GM21423 (cell line): ENCODE measurements at regions not wholly inside any gene's neighbourhood (a gene's known extent, or its start where the extent isn't known, plus 50 kb on each side); places are given as distances from the start of the nearest gene placed in this dataset.
A peak's percentile ranks its signal among the peaks of the same experiment; 100 is the strongest.

Experiments used
- ATAC-seq: cut with Tn5 transposase; IDR thresholded peaks from one replicate; pipeline ENCODE4 v1.9.1; 2021; ENCODE audit warnings: mild to moderate bottlenecking, moderate library complexity; ENCODE audit not compliant: unreplicated experiment

DNA sequence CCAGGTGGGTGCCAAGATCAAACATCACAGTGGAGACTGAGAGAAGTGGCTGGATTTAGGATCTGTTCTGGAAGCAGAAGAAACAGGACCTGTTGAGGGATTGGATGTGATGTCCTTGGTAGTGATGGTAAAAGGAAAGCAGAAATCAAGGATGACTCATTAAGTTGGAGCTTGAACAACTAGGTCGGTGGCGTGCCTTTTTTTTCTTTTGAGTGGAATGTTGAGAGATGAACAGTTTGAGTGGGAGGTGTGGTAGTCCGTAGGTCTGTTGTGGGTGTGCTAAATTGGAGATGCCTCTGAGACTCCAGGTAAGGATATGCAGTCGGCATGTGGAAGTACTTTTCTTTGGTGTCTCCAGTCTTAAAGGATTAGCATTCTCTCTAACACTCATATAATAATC lies 92.1 kb upstream of the IL12B start:
- ATAC-seq = no peak

- ATAC-seq = no peak
These were observed 92.6 kb upstream of the IL12B start for GRCh38 chr5:159422910-159423309.

DNA sequence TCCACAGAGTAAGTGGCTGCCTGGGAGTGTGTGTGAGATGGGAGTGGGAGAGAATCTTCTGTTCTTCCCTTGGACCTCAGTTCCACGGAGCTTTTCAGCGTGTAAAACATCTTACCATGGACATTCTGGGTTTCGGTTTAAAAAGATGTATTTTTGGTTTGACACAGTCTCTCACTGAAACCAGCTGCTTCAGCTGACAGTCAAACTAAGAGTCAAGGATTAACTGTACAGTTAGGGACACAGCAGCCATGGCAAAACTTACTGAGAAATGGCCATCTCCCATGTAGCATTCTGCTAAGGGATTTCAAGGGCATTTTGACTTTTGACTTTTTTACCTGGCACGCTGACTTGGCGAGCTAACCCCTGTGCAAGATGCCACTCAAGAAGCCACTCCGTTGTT lies 93.8 kb upstream of the IL12B start:
- ATAC-seq = no peak

DNA sequence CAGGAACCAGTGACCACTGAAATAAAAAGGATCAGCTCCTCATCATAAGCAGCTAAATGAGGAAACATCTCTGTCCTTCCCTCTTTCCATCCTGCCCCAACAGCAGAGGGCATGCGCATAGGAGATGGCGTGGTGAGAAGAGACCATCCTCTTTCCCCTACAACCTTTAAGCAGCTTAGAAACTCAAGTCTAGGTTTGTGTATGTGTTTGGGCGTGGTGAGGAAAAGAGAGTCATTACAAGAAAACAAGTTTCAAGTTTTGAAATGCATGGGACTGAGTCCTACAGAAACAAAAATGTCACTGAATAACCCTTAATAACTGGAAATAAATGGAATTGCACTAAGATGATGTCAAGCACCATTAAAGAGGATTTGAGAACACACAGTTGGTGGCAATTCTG lies 96.4 kb upstream of the IL12B start:
- ATAC-seq = no peak

GRCh38 chr5:159427180-159428012 lies 97.1 kb upstream of the IL12B start:
- ATAC-seq = peak; percentile 70

GRCh38 chr5:159430361-159431012 lies 100.2 kb upstream of the IL12B start:
- no peak for ATAC-seq

- ATAC-seq = no peak
These were observed 105.6 kb upstream of the IL12B start for GRCh38 chr5:159435855-159436254.

GRCh38 chr5:159438092-159438491 lies 107.8 kb upstream of the IL12B start:
- no peak for ATAC-seq

GRCh38 chr5:159439002-159439401 lies 108.7 kb upstream of the IL12B start:
- no peak for ATAC-seq

GRCh38 chr5:159440235-159440634 lies 109.9 kb upstream of the IL12B start:
- no peak for ATAC-seq

DNA sequence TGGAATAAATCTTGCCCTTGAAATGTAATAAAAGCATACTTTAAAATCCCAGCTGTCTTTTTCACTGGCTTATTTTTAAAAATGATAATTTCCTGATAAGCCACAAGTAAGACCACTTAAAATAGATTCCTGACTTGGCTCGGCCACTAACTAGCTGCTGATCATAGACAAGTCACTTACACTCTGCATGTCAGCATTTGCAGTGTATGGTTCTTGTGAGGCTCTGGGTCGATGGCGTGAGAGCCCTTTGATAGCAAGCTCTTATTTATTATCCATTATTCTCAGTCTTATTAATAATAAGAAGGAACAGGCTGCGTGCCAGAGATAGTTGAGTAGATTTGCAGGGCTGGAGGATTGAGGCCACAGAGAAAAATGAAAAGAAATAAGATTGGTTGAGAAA lies 110.7 kb upstream of the IL12B start:
- no peak for ATAC-seq

DNA sequence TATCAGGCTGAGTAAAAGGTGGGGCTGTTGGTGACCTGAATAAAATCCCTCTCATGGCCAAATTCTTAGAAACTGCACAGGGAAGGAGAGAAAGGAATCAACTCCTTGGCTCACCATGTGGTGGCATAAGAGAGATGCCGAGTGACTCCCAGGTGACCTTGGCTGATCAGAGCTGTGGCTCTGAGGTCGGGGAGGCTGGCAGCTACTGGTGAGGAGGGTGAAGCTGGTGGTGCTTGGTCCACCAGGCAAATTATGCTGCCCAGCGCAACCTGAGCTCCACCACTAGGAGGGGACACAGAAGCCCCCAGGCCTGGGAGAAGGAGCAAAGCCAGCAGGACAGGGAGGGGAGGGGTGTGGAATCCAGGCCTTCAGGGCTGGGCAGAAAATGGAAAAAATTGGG lies 111.2 kb upstream of the IL12B start:
- no peak for ATAC-seq

DNA sequence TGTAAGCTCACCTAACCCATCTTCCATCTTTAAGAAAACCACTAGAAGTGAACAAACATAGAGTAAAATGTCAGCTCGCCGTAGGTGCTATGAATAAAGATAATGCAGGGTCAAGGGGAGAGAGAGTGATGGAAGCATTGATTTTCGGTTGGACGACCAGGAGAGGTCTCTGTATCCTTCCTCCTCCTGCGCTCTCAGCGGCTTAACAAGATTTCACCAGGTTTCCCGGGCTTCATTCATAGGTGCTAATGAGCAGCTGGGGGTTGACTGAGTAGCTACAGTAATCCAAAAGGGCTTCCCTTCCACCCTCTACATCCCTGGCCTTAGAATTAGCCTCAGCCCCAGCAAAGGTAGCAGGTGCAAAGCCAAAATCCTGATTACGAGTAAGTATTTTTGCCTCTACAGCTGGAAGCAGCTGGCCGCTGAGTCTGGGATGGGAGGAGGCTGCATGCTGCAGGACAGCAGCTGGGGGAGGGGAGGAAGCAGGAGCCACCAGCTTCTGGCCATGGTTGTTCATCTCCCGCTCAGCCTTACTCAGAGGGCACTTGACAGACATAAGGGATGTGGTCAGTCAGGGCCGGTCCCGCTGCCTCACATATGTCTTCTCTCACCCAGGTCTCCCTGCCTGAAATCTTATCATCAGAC lies 112.0 kb upstream of the IL12B start:
- ATAC-seq = no peak

DNA sequence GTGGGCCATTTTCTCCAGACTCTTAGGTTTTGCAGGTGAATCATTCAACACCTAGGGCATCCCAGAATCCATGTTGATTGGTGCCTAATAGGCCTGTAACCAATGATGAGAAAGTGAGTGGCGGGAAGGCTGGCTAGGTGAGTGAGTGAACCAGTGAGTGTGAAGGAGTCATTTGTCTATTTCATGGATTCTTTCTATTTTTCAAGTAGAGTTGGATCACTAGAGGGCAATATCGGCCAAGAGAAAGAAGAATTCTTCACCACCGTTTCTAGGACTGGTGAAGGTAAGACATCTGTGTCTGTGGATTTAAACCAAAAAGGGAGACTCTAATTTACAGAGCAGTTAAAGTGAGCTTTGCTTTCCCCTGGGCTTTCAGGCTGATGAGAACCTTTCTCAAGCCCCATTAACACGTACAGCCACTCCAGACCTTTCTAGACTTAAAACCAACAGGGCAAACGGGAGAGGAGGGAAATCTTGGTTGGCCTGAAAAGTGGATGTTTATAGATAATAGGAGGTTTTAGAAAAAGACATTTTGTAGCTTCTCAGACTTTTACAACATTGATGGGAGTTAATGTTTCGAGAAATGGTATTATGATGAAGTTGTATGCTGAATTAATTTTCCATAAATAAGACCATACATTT lies 114.3 kb upstream of the IL12B start:
- no peak for ATAC-seq

DNA sequence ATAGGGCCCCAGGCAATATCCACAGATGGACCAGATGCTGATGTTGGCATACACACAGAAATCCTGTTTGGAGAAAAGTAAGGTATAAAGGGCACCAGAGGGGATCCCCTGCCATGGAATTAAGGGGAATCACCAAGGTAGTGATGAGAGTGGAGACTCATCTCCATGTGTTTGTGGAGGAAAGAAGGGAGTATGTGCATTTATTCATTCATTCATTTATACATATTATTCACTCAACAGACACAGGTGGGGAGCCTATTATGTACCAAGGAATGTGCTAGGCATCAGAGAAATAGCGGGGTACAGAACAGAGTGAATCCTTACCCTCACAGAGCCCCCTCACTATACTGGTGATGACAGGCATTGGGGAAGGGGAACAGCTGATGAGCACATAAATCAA lies 116.8 kb upstream of the IL12B start:
- ATAC-seq = no peak

GRCh38 chr5:159448841-159449407 lies 118.6 kb upstream of the IL12B start:
- ATAC-seq = no peak

GRCh38 chr5:159449925-159450324 lies 119.6 kb upstream of the IL12B start:
- ATAC-seq = no peak

GRCh38 chr5:159450417-159450816 lies 120.1 kb upstream of the IL12B start:
- no peak for ATAC-seq

- no peak for ATAC-seq
These were observed 121.1 kb upstream of the IL12B start for GRCh38 chr5:159451197-159452052.

DNA sequence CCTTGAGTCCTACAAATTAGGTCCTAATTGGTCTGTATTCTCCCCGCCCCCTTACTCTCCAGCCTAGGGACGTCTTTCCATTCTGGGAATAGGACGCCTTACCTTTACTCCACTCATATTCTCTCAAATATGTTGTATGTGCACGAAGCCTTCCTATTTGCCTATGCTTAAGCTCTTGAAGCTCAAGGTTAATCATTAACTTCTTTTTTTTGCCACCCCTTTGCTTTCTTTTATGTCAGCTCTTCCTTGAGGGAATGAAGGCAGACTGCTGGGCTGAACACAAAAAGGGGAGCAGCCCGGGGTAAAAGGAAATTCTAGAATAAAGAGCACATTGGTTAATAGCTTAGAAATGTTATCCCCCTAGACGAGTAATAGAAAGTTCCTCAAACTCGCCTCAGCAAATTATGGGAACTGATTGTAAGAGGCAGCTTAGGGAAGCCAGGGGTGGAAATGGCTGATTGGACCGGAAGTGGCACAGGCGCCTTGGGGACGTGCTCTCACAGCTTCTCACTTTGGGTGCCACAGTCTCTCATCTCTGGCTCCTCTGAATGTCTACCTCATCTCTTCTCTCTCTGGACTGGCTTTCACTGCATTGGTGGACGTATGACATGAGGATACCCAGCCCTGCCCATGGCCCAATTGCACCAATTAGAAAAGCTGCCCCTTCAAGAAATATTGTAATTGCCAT lies 122.3 kb upstream of the IL12B start:
- no peak for ATAC-seq
